ENCODE measurements at regions not wholly inside any gene's neighbourhood (a gene's known extent, or its start where the extent isn't known, plus 50 kb on each side); places are given as distances from the start of the nearest gene placed in this dataset.

DNA sequence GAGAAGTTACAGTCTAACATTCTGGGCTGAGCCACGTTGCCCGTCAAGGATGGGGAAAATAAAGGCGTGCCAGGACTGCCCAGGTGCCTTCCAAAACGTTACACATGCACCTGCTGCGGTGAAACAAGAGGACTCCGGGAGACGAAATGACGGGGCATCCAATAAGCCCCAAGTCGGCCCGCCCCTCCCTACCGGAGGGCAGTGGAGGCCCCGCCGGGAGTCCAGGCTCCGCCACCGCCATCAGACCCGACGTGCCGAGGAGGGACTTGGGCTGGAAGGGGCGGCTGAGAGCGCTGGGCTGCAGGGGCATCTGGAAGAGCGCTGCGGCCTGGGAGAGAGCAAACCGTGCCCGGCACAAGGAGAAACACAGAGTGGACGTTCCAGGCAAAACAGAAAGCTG lies 112.5 kb upstream of the GPC1 start:
- TF ChIP-seq CTCF (IDR thresholded peaks at IDR 0.05) (no peak), POLR2A (IDR thresholded peaks at IDR 0.05) (no peak)
